Adrenal gland (tissue), 5 donors: ENCODE measurements at regions not wholly inside any gene's neighbourhood (a gene's known extent, or its start where the extent isn't known, plus 50 kb on each side); places are given as distances from the start of the nearest gene placed in this dataset.

Source experiments
- CTCF ChIP-seq, 6 experiments: fragments of 450-650 bp in 4 of 6; fragments of 200-600 bp in 2 of 6; sonication (generic) in 1 of 6; IDR thresholded peaks; 1 replicate in 5 of 6; 2 replicates in 1 of 6; pipeline versions ENCODE4 v1.5.1 to v1.8.0; 2016 to 2021; ENCODE audit warnings: antibody characterized with exemption in 6 of 6, mild to moderate bottlenecking in 2 of 6, moderate library complexity in 1 of 6
- POLR2A ChIP-seq, 2 donors: fragments of 450-650 bp; IDR thresholded peaks; one replicate each; pipeline ENCODE4 v1.6.1; 2017; ENCODE audit warnings: antibody characterized with exemption in 2 of 2, mild to moderate bottlenecking in 2 of 2, moderate library complexity in 1 of 2
- donor health status: DM: no; HTN: no; CAD: no.

- TF ChIP-seq CTCF (IDR thresholded peaks at IDR 0.05) (no peak), POLR2A (IDR thresholded peaks at IDR 0.05) (no peak)
Observed at GRCh38 chr2:236766850-236767249, 197.2 kb downstream of the ACKR3 start.
